WTC11 (cell line): ENCODE measurements at regions not wholly inside any gene's neighbourhood (a gene's known extent, or its start where the extent isn't known, plus 50 kb on each side); places are given as distances from the start of the nearest gene placed in this dataset.

ENCODE experiments used
- CREB1 ChIP-seq: sonication (generic); formaldehyde crosslinking; IDR thresholded peaks from 2 replicates; pipeline ENCODE4 v1.8.0; 2023; ENCODE audit warnings: mild to moderate bottlenecking, missing genetic modification reagents
- CTCF ChIP-seq: fragments of 200-600 bp; IDR thresholded peaks from 2 replicates; pipeline ENCODE4 v1.8.0; 2022; ENCODE audit warnings: antibody characterized with exemption
- E2F5 ChIP-seq: sonication (generic); formaldehyde crosslinking; IDR thresholded peaks from 2 replicates; pipeline ENCODE4 v1.8.1; 2022; ENCODE audit warnings: mild to moderate bottlenecking, moderate library complexity, missing genetic modification reagents
- ELF4 ChIP-seq: sonication (generic); formaldehyde crosslinking; IDR thresholded peaks from 2 replicates; pipeline ENCODE4 v1.8.1; 2022; ENCODE audit warnings: low read depth, mild to moderate bottlenecking, moderate library complexity, missing genetic modification reagents
- EMX1 ChIP-seq: fragments of 250-450 bp; sonication (Bioruptor Pico); IDR thresholded peaks from 2 replicates; pipeline ENCODE4 v1.8.0; 2021; ENCODE audit warnings: mild to moderate bottlenecking
- FOXJ3 ChIP-seq: sonication (generic); formaldehyde crosslinking; IDR thresholded peaks from 2 replicates; pipeline ENCODE4 v1.9.0; 2021; ENCODE audit warnings: missing genetic modification reagents, mild to moderate bottlenecking, borderline replicate concordance
- IRF1 ChIP-seq: sonication (generic); formaldehyde crosslinking; IDR thresholded peaks from 2 replicates; pipeline ENCODE4 v1.8.0; 2023; ENCODE audit warnings: missing genetic modification reagents
- PRRX2 ChIP-seq: fragments of 250-450 bp; sonication (Bioruptor Pico); IDR thresholded peaks from 2 replicates; pipeline ENCODE4 v1.8.0; 2021; ENCODE audit warnings: mild to moderate bottlenecking
- TP53 ChIP-seq: sonication (generic); formaldehyde crosslinking; IDR thresholded peaks from 2 replicates; pipeline ENCODE4 v1.8.1; 2023; ENCODE audit warnings: mild to moderate bottlenecking, missing genetic modification reagents
- TF ChIP-seq, protein P1 (sequence below): sonication (generic); formaldehyde crosslinking; IDR thresholded peaks from 2 replicates; pipeline ENCODE4 v1.8.1; 2022; ENCODE audit warnings: missing genetic modification reagents, borderline replicate concordance
- TF ChIP-seq, protein P2 (sequence below): sonication (generic); formaldehyde crosslinking; IDR thresholded peaks from 2 replicates; pipeline ENCODE4 v1.8.0; 2022; ENCODE audit warnings: mild to moderate bottlenecking, missing genetic modification reagents

- TF ChIP-seq CTCF (no peak), CREB1 (CRISPR knock-in tag) (no peak), EMX1 (CRISPR knock-in tag) (no peak), IRF1 (no peak), TP53 (CRISPR knock-in tag) (no peak), PRRX2 (CRISPR knock-in tag) (no peak), E2F5 (no peak), ELF4 (CRISPR knock-in tag) (no peak), FOXJ3 (CRISPR knock-in tag) (no peak)
- TF ChIP-seq, protein P1, sequence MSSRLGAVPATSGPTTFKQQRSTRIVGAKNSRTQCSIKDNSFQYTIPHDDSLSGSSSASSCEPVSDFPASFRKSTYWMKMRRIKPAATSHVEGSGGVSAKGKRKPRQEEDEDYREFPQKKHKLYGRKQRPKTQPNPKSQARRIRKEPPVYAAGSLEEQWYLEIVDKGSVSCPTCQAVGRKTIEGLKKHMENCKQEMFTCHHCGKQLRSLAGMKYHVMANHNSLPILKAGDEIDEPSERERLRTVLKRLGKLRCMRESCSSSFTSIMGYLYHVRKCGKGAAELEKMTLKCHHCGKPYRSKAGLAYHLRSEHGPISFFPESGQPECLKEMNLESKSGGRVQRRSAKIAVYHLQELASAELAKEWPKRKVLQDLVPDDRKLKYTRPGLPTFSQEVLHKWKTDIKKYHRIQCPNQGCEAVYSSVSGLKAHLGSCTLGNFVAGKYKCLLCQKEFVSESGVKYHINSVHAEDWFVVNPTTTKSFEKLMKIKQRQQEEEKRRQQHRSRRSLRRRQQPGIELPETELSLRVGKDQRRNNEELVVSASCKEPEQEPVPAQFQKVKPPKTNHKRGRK (CRISPR knock-in tag): no peak
- TF ChIP-seq, protein P2, sequence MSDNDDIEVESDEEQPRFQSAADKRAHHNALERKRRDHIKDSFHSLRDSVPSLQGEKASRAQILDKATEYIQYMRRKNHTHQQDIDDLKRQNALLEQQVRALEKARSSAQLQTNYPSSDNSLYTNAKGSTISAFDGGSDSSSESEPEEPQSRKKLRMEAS (CRISPR knock-in tag): no peak
These were observed 244.3 kb upstream of the NWD2 start for GRCh38 chr4:37000281-37000680.
